GM18505 (cell line): ENCODE measurements at regions not wholly inside any gene's neighbourhood (a gene's known extent, or its start where the extent isn't known, plus 50 kb on each side); places are given as distances from the start of the nearest gene placed in this dataset.

Experiments used
- ATAC-seq: cut with Tn5 transposase; IDR thresholded peaks from one replicate; pipeline ENCODE4 v1.9.1; 2021; ENCODE audit not compliant: unreplicated experiment
- POLR2A ChIP-seq: IDR thresholded peaks from 4 replicates; pipeline ENCODE4 v1.6.1; 2011; ENCODE audit warnings: borderline replicate concordance; ENCODE audit not compliant: insufficient read depth, insufficient read length; ENCODE audit errors: extremely low read depth

- TF ChIP-seq POLR2A = no peak
- no peak for ATAC-seq
These were observed 53.0 kb upstream of the DAZL start for GRCh38 chr3:16658004-16658924.

- no peak for ATAC-seq
These were observed 53.9 kb upstream of the DAZL start for GRCh38 chr3:16658925-16659793.

GRCh38 chr3:16663854-16664712, 58.9 kb upstream of the DAZL start:
- no peak for TF ChIP-seq POLR2A
- ATAC-seq = no peak

More at GRCh38 chr3:16658925-16659793, 53.9 kb upstream of the DAZL start:
- TF ChIP-seq POLR2A = no peak

GRCh38 chr3:16665282-16665741, 60.1 kb upstream of the DAZL start:
- no peak for ATAC-seq

GRCh38 chr3:16666206-16666605, 61.0 kb upstream of the DAZL start:
- TF ChIP-seq POLR2A = no peak
- no peak for ATAC-seq

More at GRCh38 chr3:16665282-16665741, 60.1 kb upstream of the DAZL start:
- no peak for TF ChIP-seq POLR2A

GRCh38 chr3:16667633-16668032, 62.4 kb upstream of the DAZL start:
- TF ChIP-seq POLR2A = no peak
- no peak for ATAC-seq

- TF ChIP-seq POLR2A = no peak
- ATAC-seq = no peak
These were observed 63.7 kb upstream of the DAZL start for GRCh38 chr3:16668776-16669545.

- ATAC-seq = no peak
These were observed 65.0 kb upstream of the DAZL start for GRCh38 chr3:16670191-16670590.

GRCh38 chr3:16671690-16672089, 66.5 kb upstream of the DAZL start:
- no peak for ATAC-seq
- TF ChIP-seq POLR2A = no peak

More at GRCh38 chr3:16670191-16670590, 65.0 kb upstream of the DAZL start:
- TF ChIP-seq POLR2A = no peak

GRCh38 chr3:16673530-16673929, 68.3 kb upstream of the DAZL start:
- ATAC-seq = no peak
- TF ChIP-seq POLR2A = no peak

- no peak for TF ChIP-seq POLR2A
- no peak for ATAC-seq
These were observed 70.6 kb upstream of the DAZL start for GRCh38 chr3:16675805-16676204.

GRCh38 chr3:16686679-16687078, 81.5 kb upstream of the DAZL start:
- no peak for TF ChIP-seq POLR2A
- no peak for ATAC-seq

GRCh38 chr3:16687221-16687620, 82.0 kb upstream of the DAZL start:
- TF ChIP-seq POLR2A = no peak
- ATAC-seq = no peak
